ENCODE measurements at regions not wholly inside any gene's neighbourhood (a gene's known extent, or its start where the extent isn't known, plus 50 kb on each side); places are given as distances from the start of the nearest gene placed in this dataset.

DNA sequence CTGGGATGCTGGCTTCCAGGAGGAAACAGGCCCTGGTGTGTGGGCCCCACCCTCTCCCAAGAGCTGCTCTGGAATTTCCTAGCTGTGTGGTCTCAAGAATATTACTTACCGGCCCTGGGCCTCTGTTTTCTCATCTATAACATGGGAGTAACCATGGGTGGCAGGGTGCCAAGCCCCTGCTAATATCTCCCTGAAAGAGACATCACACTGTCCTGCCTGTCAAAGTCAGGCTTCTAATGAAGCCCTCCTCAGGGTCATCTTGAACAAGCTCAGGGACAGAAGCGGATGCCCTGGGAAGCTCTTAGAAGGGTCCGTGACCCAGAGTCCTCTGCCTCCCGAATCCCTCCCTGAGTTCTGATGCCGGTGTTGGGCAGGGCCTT, 173.2 kb upstream of the HDAC4 start:
- DNase-seq, result no peak
- ATAC-seq, result no peak
- Histone ChIP-seq H3K4me3 (no peak overlapping the region), H3K36me3 (replicated peaks in 1 of 2; ENCODE audit: insufficient read depth in 1 of 2, low read depth in 2 of 2) (no peaks in the 10 kb centered on the region), H3K27ac (no peak overlapping the region), H3K9me3 (peaks cover 0 to 6% (median 0%) of the 10 kb centered on the region in 3 donors), H3K27me3 (no peaks in the 10 kb centered on the region), H3K4me1 (no peaks in the 10 kb centered on the region)
- no peak for TF ChIP-seq POLR2A (IDR thresholded peaks at IDR 0.05)
- TF ChIP-seq, protein P1, sequence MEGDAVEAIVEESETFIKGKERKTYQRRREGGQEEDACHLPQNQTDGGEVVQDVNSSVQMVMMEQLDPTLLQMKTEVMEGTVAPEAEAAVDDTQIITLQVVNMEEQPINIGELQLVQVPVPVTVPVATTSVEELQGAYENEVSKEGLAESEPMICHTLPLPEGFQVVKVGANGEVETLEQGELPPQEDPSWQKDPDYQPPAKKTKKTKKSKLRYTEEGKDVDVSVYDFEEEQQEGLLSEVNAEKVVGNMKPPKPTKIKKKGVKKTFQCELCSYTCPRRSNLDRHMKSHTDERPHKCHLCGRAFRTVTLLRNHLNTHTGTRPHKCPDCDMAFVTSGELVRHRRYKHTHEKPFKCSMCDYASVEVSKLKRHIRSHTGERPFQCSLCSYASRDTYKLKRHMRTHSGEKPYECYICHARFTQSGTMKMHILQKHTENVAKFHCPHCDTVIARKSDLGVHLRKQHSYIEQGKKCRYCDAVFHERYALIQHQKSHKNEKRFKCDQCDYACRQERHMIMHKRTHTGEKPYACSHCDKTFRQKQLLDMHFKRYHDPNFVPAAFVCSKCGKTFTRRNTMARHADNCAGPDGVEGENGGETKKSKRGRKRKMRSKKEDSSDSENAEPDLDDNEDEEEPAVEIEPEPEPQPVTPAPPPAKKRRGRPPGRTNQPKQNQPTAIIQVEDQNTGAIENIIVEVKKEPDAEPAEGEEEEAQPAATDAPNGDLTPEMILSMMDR (IDR thresholded peaks at IDR 0.05), result no peak
- intact Hi-C loops (cut with DNase I), result no loop called here
- 85% methylated on average over 5 of the region's 5 CpGs; no CpG with 5 or more reads in 1 of the 2 donors for WGBS, 2 donors

DNA sequence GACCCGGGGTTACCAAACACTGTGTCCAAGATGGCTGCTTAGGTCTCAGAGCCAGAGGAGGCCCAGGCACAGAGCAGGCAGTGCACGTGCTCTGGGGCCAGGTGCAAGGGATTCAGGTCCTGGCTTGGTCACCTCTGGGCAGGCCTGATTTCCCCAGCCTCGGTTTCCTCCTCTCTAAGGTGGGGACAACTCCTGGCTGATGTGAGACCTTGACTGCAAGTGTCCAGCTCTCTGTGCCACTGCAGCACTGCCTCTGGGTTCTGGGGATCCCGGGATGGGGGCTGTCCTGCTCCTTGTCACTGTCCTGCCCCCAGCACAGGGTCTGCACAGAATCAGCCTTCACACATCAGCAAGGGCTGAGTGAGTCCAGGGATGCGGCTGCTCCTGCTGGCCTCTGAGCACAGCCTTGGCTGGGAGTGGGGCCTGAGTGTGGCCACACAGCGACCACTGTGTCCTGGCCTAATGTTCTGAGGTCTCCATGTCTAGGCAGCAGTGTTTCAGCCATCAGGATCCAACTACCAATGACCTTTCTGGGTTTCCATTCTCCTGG, 170.2 kb upstream of the HDAC4 start:
- DNase-seq (no peak), ATAC-seq (no peak)
- Histone ChIP-seq H3K4me1 (no peaks in the 10 kb centered on the region), H3K9me3 (peaks cover 0 to 4% (median 0%) of the 10 kb centered on the region in 3 donors), H3K4me3 (no peak overlapping the region), H3K27ac (no peak overlapping the region), H3K27me3 (no peaks in the 10 kb centered on the region), H3K36me3 (replicated peaks in 1 of 2; ENCODE audit: insufficient read depth in 1 of 2, low read depth in 2 of 2) (no peaks in the 10 kb centered on the region)
- WGBS, 2 donors, result 43 to 46% methylated on average over 4 to 6 of the region's 6 CpGs
- intact Hi-C loops (cut with DNase I), result no loop called here
- TF ChIP-seq, protein P1 (IDR thresholded peaks at IDR 0.05), result no peak
- no peak for TF ChIP-seq POLR2A (IDR thresholded peaks at IDR 0.05)

DNA sequence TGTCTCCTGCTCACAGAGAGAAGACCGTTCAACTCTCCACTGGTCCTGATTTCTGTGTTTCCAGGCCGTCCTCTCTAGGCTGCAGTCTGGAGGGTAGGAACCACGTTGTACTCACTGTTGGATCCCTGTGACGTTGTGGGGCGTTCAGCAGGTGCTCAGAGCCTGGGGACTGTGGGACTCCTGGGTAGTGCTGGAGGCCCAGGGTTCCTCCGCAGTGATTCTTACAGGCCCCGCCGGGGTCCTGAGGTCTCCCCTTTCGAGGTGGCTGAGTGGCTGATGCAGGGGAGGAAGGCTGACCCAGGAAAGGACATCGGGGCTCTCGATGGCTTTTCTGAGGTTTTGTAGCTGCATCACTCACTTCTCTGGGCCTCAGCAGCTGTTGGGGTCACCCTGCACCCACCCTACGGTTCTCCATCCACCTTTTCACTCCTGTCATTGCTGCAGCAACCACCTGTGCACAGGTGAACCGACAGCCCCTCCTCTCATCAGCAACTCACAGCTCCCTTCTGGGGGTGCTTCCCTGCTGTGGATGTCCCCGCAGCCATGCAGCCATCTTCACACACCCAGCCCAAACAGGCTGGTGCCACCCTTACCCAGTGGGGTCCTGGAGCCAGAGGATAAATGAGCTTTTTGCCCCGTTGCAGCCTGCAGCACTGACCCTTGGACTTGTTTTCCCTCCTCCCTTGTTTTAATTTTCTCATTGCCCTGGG, 169.6 kb upstream of the HDAC4 start:
- no peaks in the 10 kb centered on the region for H3K9me3 ChIP-seq
- H3K27me3 ChIP-seq, result no peaks in the 10 kb centered on the region
- 46 to 54% methylated on average over 8 to 14 of the region's 15 CpGs for WGBS, 2 donors
- DNase-seq (no peak), ATAC-seq (no peak)
- intact Hi-C loops (cut with DNase I), result no loop called here
- H3K4me3 ChIP-seq, result no peak overlapping the region
- no peaks in the 10 kb centered on the region for H3K36me3 ChIP-seq (replicated peaks in 1 of 2; ENCODE audit: insufficient read depth in 1 of 2, low read depth in 2 of 2)
- no peaks in the 10 kb centered on the region for H3K4me1 ChIP-seq
- no peak for TF ChIP-seq POLR2A (IDR thresholded peaks at IDR 0.05)
- TF ChIP-seq, protein P1 (IDR thresholded peaks at IDR 0.05), result no peak
- no peak overlapping the region for H3K27ac ChIP-seq

DNA sequence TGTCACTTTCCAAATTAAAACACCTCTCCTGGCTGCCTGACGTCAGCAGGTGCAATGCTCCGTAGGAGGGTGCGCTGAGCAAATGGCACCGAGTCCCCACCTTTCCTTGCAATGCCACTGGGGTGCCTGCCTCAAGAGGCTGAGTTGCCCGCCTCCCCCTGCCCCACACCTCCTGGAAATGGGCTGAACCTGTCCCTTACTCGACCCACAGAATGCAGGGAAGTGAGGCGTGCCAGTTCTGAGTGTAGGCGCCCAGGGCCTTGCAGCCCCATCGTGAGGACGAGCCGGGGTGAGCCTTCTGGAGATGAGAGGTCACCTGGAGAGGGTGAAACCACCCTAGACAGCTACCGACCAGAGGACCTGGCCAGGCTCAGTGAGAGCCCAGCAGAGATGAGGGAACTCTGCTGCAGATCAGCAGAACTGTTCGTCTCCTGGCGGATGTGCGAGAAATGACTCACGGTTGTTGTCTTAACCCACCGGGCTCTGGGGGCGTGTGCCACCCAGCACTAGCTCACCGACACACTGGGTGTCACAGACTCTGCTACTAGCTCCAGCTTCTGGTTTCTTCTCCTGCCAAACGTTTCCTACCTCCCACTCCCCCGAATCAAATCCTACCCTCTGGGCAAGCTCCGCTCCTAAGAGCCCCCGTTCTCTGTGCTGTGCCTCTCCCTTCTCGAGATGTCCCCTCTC, 168.7 kb upstream of the HDAC4 start:
- TF ChIP-seq, protein P1 (IDR thresholded peaks at IDR 0.05), result no peak
- no peak for TF ChIP-seq POLR2A (IDR thresholded peaks at IDR 0.05)
- 61 to 62% methylated on average over 15 to 24 of the region's 24 CpGs for WGBS, 2 donors
- no peak for DNase-seq
- no peak overlapping the region for H3K4me3 ChIP-seq
- ATAC-seq, result no peak
- no peaks in the 10 kb centered on the region for H3K9me3 ChIP-seq
- intact Hi-C loops (cut with DNase I), result no loop called here
- no peaks in the 10 kb centered on the region for H3K27me3 ChIP-seq
- no peaks in the 10 kb centered on the region for H3K4me1 ChIP-seq
- no peaks in the 10 kb centered on the region for H3K36me3 ChIP-seq (replicated peaks in 1 of 2; ENCODE audit: insufficient read depth in 1 of 2, low read depth in 2 of 2)
- H3K27ac ChIP-seq, result no peak overlapping the region
